GM10266 (cell line): ENCODE measurements at regions not wholly inside any gene's neighbourhood (a gene's known extent, or its start where the extent isn't known, plus 50 kb on each side); places are given as distances from the start of the nearest gene placed in this dataset.
"Not testable (repeated sequence)": the region's sequence is repeated elsewhere in the genome, so short reads cannot be mapped to it uniquely, and the experiment has no call there.

Experiments used
- DNase-seq: peaks from one replicate; pipeline ENCODE4 v3.0.0; 2012; ENCODE audit errors: extremely low spot score
- CTCF ChIP-seq: IDR thresholded peaks from 2 replicates; pipeline ENCODE4 v1.5.1; 2012; ENCODE audit warnings: mild to moderate bottlenecking, low read depth; ENCODE audit not compliant: control insufficient read depth, insufficient read depth; ENCODE audit errors: missing control alignments

- DNase-seq, result no peak
- TF ChIP-seq CTCF, result no peak
Measured at GRCh38 chr1:190011585-190011984, 466.1 kb downstream of the BRINP3 start.

- DNase-seq, result not testable (repeated sequence)
Measured at GRCh38 chr1:190019151-190019550, 458.5 kb downstream of the BRINP3 start.

- no peak for DNase-seq
- no peak for TF ChIP-seq CTCF
Measured at GRCh38 chr1:190019717-190020116, 457.9 kb downstream of the BRINP3 start.

- DNase-seq, result no peak
- TF ChIP-seq CTCF, result no peak
Measured at GRCh38 chr1:190022709-190023108, 455.0 kb downstream of the BRINP3 start.

- no peak for TF ChIP-seq CTCF
- DNase-seq, result no peak
Measured at GRCh38 chr1:190029441-190029840, 448.2 kb downstream of the BRINP3 start.

- TF ChIP-seq CTCF, result no peak
- DNase-seq, result no peak
Measured at GRCh38 chr1:190043655-190044054, 434.0 kb downstream of the BRINP3 start.

- DNase-seq, result no peak
- TF ChIP-seq CTCF, result no peak
Measured at GRCh38 chr1:190046231-190046630, 431.4 kb downstream of the BRINP3 start.
